Heart left ventricle (tissue), 16 donors: ENCODE measurements at regions not wholly inside any gene's neighbourhood (a gene's known extent, or its start where the extent isn't known, plus 50 kb on each side); places are given as distances from the start of the nearest gene placed in this dataset.

Experiments
- ATAC-seq, 4 donors: fragments of 200-7000 bp; cut with Tn5 transposase; one replicate each; pipeline ENCODE4 v1.9.1; 2020 to 2022; ENCODE audit warnings: moderate library complexity in 4 of 4, mild to moderate bottlenecking in 3 of 4, moderate number of reproducible peaks in 1 of 4
- DNase-seq, 5 donors: peaks; one replicate each; pipeline ENCODE4 v3.0.0-alpha.2; 2020
- H3K27ac ChIP-seq, 12 donors: fragments of 200-600 bp; sonication (generic) in 4 of 12; one replicate each; pipeline versions ENCODE4 v1.5.0 to v1.8.0; 2016 to 2022; ENCODE audit warnings: mild to moderate bottlenecking in 2 of 12
- H3K27me3 ChIP-seq, 9 donors: fragments of 200-600 bp; sonication (generic) in 2 of 9; one replicate each; pipeline versions ENCODE4 v1.5.1 to v1.8.0; 2016 to 2022; ENCODE audit warnings: mild to moderate bottlenecking in 3 of 9
- H3K36me3 ChIP-seq, 9 donors: fragments of 200-600 bp; sonication (generic) in 2 of 9; one replicate each; pipeline versions ENCODE4 v1.5.0 to v1.8.0; 2018 to 2022; ENCODE audit warnings: mild to moderate bottlenecking in 2 of 9
- H3K4me1 ChIP-seq, 12 donors: fragments of 200-600 bp; sonication (generic) in 4 of 12; one replicate each; pipeline versions ENCODE4 v1.5.0 to v1.8.0; 2016 to 2022; ENCODE audit warnings: mild to moderate bottlenecking in 3 of 12
- H3K4me3 ChIP-seq, 12 donors: fragments of 200-600 bp; sonication (generic) in 4 of 12; one replicate each; pipeline versions ENCODE4 v1.5.0 to v1.8.0; 2017 to 2022; ENCODE audit warnings: mild to moderate bottlenecking in 9 of 12, moderate library complexity in 4 of 12
- H3K9me3 ChIP-seq, 12 donors: fragments of 200-600 bp; sonication (generic) in 4 of 12; one replicate each; pipeline versions ENCODE4 v1.5.0 to v1.8.0; 2016 to 2022; ENCODE audit warnings: mild to moderate bottlenecking in 1 of 12
- CTCF ChIP-seq, 12 donors: fragments of 200-600 bp; sonication (generic) in 4 of 12; IDR thresholded peaks; one replicate each; pipeline versions ENCODE4 v1.5.0 to v1.8.0; 2018 to 2022; ENCODE audit warnings: antibody characterized with exemption in 12 of 12, mild to moderate bottlenecking in 5 of 12
- POLR2A ChIP-seq, 2 donors: fragments of 450-650 bp; IDR thresholded peaks; one replicate each; pipeline ENCODE4 v1.6.1; 2017; ENCODE audit warnings: antibody characterized with exemption in 2 of 2, mild to moderate bottlenecking in 2 of 2, moderate library complexity in 2 of 2
- WGBS, 4 donors: extraction: QIAGEN DNeasy Blood & Tissue Kit in 2 of 4; methylation state at CpG; one replicate each; pipeline versions ENCODE4 v1.1.5 to v1.1.7; 2013 to 2018; 5-methylcytosine and 5-hydroxymethylcytosine counted together
- intact Hi-C, 10 donors: fragments of 100-400 bp; cut with DNase I; formaldehyde crosslinking; loops; one replicate each; pipeline versions ENCODE4 v1.11.1 to v1.14.2; 2022
- donor health status: ischemic (EF 13 %, LVEDD 7.1; RV severe dilation, severe dysfunction).
- donor health status: healthy with polysubstance abuse.
- donor health status: DM: no; HTN: yes; CAD: no.
- donor health status: DM: no; HTN: no; CAD: no.
- donor health status: ischemic (EF 25% LVEDD 6.9; RV normal size, moderate dysfunction).
- donor health status: ischemic (EF 25% LVEDD 5.7; RV mildly dilated, moderate dysfunction).
- donor health status: healthy.
- donor health status: DM: yes; HTN: yes; CAD: no.
- donor health status: ischemic (EF 35%, LVEDD 5.7; RV mildly dilated, moderate dysfunction).
- donor health status: nonischemic (EF 11% LVEDD 7.7; RV severe dilation, severe dysfunction).
- donor health status: DM: yes; HTN: yes; CAD: no.
- donor health status: PGD.
- donor health status: ischemic (EF 29% LVEDD 5.4; RV normal size, mild dysfunction).
- donor health status: nonischemic (EF 23%, LVEDD 6.1; RV moderate dilation, normal function).

DNA sequence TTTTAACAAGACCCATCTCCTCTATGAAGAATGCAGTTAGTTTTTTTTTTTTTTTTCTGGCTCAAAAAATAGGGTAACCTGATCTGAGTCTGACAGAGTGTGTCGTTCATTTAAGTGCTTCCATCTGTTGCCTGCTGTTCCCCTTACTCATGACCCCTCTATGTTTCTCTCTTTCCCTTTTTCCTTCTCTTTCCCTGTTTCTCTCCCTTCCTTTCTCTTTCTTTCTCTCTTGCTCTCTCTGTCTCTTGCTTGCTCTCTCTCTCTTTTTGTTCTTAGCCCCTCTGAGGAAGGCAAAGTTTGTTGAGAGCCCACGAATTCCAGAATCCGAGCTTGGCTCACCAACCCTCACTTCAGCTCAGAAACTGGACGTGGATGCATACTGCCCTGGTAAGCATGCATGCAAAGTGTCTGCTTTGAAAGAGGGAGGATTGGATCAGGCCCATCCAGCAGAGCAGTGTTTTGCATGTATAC is 185.0 kb downstream of the TANC2 start:
- intact Hi-C loops = no loop called here
- no peak overlapping the region for H3K27ac ChIP-seq
- no peak for ATAC-seq

GRCh38 chr17:63151941-63152523 is 186.0 kb downstream of the TANC2 start:
- Histone ChIP-seq H3K27me3 (no peaks in the 10 kb centered on the region), H3K4me3 (peak overlapping the region in 2 of 12 donors; percentile 8 to 19), H3K9me3 (no peaks in the 10 kb centered on the region), H3K27ac (no peak overlapping the region), H3K36me3 (no peaks in the 10 kb centered on the region), H3K4me1 (peaks cover 0 to 4% (median 0%) of the 10 kb centered on the region in 12 donors)
- no peak for TF ChIP-seq CTCF (IDR thresholded peaks at IDR 0.05)
- no peak for TF ChIP-seq POLR2A (IDR thresholded peaks at IDR 0.05)
- ATAC-seq = no peak
- WGBS, 4 donors = 76 to 84% (median 79%) methylated on average over 4 of the region's 4 CpGs
- DNase-seq = no peak
- intact Hi-C loops = no loop called here

More for the DNA sequence above, 185.0 kb downstream of the TANC2 start:
- Histone ChIP-seq H3K4me3 (no peak overlapping the region), H3K9me3 (no peaks in the 10 kb centered on the region), H3K4me1 (no peaks in the 10 kb centered on the region), H3K36me3 (no peaks in the 10 kb centered on the region), H3K27me3 (no peaks in the 10 kb centered on the region)
- no peak for DNase-seq
- WGBS, 4 donors = 64 to 71% (median 65%) methylated on average over 4 of the region's 4 CpGs
- TF ChIP-seq CTCF (IDR thresholded peaks at IDR 0.05) = no peak
- TF ChIP-seq POLR2A (IDR thresholded peaks at IDR 0.05) = no peak

- Histone ChIP-seq H3K4me3 (no peak overlapping the region), H3K4me1 (peaks cover 0 to 11% (median 0%) of the 10 kb centered on the region in 12 donors), H3K36me3 (no peaks in the 10 kb centered on the region), H3K9me3 (no peaks in the 10 kb centered on the region), H3K27ac (no peak overlapping the region), H3K27me3 (no peaks in the 10 kb centered on the region)
- intact Hi-C loops = no loop called here
- no peak for DNase-seq
- TF ChIP-seq CTCF (IDR thresholded peaks at IDR 0.05) (no peak), POLR2A (IDR thresholded peaks at IDR 0.05) (no peak)
- WGBS, 4 donors = 65 to 73% (median 70%) methylated on average over 1 of the region's 1 CpG
- no peak for ATAC-seq
Observed at GRCh38 chr17:63153488-63153887, 187.5 kb downstream of the TANC2 start.

GRCh38 chr17:63154586-63155244 is 188.7 kb downstream of the TANC2 start:
- no peak for DNase-seq

More at GRCh38 chr17:63154586-63155244, 188.7 kb downstream of the TANC2 start:
- H3K27ac ChIP-seq = no peak overlapping the region
- H3K27me3 ChIP-seq = no peaks in the 10 kb centered on the region
- no peak for ATAC-seq
- WGBS, 4 donors = 97 to 100% (median 98%) methylated on average over 1 of the region's 1 CpG
- no peak overlapping the region for H3K4me3 ChIP-seq
- no peaks in the 10 kb centered on the region for H3K36me3 ChIP-seq
- peaks cover 0 to 11% (median 0%) of the 10 kb centered on the region in 12 donors for H3K4me1 ChIP-seq
- no peak for TF ChIP-seq CTCF (IDR thresholded peaks at IDR 0.05)
- no peak for TF ChIP-seq POLR2A (IDR thresholded peaks at IDR 0.05)
- intact Hi-C loops = no loop called here
- H3K9me3 ChIP-seq = no peaks in the 10 kb centered on the region
